DMS79 (cell line): ENCODE measurements at regions not wholly inside any gene's neighbourhood (a gene's known extent, or its start where the extent isn't known, plus 50 kb on each side); places are given as distances from the start of the nearest gene placed in this dataset.

Source experiments
- DNase-seq: peaks from one replicate; lab custom pipeline; 2025; lab: John Stamatoyannopoulos, UW

GRCh38 chr2:23241611-23242245 is 143.3 kb upstream of the KLHL29 start:
- no peak for DNase-seq

- no peak for DNase-seq
These were observed 141.8 kb upstream of the KLHL29 start for GRCh38 chr2:23243073-23243659.

GRCh38 chr2:23244617-23245016 is 140.4 kb upstream of the KLHL29 start:
- DNase-seq: no peak

- no peak for DNase-seq
These were observed 137.8 kb upstream of the KLHL29 start for GRCh38 chr2:23246992-23247683.

GRCh38 chr2:23248667-23249066 is 136.3 kb upstream of the KLHL29 start:
- no peak for DNase-seq

- DNase-seq: no peak
These were observed 135.6 kb upstream of the KLHL29 start for GRCh38 chr2:23249348-23249747.

- DNase-seq: no peak
These were observed 134.6 kb upstream of the KLHL29 start for GRCh38 chr2:23250371-23250770.

- DNase-seq: no peak
These were observed 128.3 kb upstream of the KLHL29 start for GRCh38 chr2:23256643-23257042.

GRCh38 chr2:23260621-23261020 is 124.4 kb upstream of the KLHL29 start:
- DNase-seq: no peak

- no peak for DNase-seq
These were observed 116.3 kb upstream of the KLHL29 start for GRCh38 chr2:23268467-23269263.

- DNase-seq: no peak
These were observed 115.2 kb upstream of the KLHL29 start for GRCh38 chr2:23269747-23270146.

GRCh38 chr2:23270810-23271209 is 114.2 kb upstream of the KLHL29 start:
- no peak for DNase-seq

- no peak for DNase-seq
These were observed 113.7 kb upstream of the KLHL29 start for GRCh38 chr2:23271230-23271629.

GRCh38 chr2:23273786-23274185 is 111.2 kb upstream of the KLHL29 start:
- DNase-seq: no peak

GRCh38 chr2:23280401-23280800 is 104.6 kb upstream of the KLHL29 start:
- DNase-seq: no peak

- DNase-seq: no peak
These were observed 101.3 kb upstream of the KLHL29 start for GRCh38 chr2:23283653-23284052.

GRCh38 chr2:23285091-23285800 is 99.7 kb upstream of the KLHL29 start:
- DNase-seq: no peak

GRCh38 chr2:23286031-23286757 is 98.8 kb upstream of the KLHL29 start:
- no peak for DNase-seq

GRCh38 chr2:23286758-23287704 is 97.9 kb upstream of the KLHL29 start:
- no peak for DNase-seq

- DNase-seq: no peak
These were observed 95.3 kb upstream of the KLHL29 start for GRCh38 chr2:23289671-23290070.
